ENCODE measurements at regions not wholly inside any gene's neighbourhood (a gene's known extent, or its start where the extent isn't known, plus 50 kb on each side); places are given as distances from the start of the nearest gene placed in this dataset.

DNA sequence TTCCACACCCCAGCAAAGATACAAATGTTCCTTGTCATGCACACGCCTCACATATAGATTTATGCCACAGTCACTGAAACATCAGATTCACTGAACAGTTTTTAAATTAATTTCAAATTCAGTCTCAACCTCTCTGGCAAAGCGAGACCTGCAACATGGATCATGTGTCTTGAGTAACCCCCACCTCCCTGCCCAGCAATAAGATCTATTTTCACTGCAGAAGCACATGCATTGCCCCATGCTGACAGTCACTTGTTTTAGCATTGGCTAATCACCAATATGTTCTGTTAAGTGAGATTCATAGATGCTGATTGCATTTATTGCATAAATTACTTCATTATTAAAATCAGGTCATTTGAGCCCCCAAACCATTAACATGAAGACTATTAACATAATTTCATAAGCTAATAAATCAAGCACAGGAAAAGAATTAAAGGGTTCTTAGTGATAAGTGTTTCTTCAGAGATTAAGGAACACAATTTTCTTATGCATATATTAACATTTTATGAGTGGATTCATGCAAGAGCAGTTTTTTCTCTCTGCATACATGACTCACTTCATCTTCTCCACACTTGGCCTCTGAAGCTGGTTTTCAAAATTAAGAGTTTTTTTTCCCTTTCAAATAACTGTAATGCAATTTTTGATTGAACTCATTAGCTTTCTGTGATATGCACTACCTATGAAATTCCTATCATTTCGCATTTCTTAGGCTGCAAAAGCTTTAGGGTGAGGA, 173.2 kb upstream of the SOX4 start:
- POLR2A ChIA-PET: no interaction called here
- Mint-ChIP-seq H3K27me3 (ENCODE audit: low read depth) (peaks cover 9% of the 10 kb centered on the region), H3K27ac (no peak overlapping the region), H3K4me3 (no peak overlapping the region), H3K36me3 (ENCODE audit: low read depth) (no peaks in the 10 kb centered on the region), H3K9me3 (ENCODE audit: insufficient read depth) (no peaks in the 10 kb centered on the region), H3K4me1 (ENCODE audit: low read depth) (no peaks in the 10 kb centered on the region)
- CTCF ChIA-PET: no interaction called here
- no peak for ATAC-seq
- DNase-seq: no peak

DNA sequence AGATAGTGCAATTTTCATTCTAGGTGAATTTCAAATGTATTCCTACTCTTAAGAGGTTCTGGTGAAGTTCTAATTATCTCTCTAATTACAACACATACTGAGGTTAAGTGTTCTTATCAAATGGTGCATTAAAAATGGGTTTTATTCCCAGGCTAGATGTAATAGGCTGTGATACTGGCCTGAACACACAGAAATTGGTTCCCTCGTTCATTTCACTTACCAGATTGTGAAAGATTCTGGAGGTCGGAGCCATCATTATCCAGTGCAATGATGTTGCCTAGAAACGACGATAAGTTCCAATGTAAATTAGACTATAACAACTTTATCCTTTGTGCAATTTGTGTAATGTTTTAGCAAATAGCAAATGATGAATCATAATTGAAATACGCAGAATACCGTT, 172.6 kb upstream of the SOX4 start:
- no peaks in the 10 kb centered on the region for H3K4me1 Mint-ChIP-seq (ENCODE audit: low read depth)
- H3K36me3 Mint-ChIP-seq (ENCODE audit: low read depth): no peaks in the 10 kb centered on the region
- ChIA-PET POLR2A (no interaction called here), CTCF (no interaction called here)
- ATAC-seq (no peak), DNase-seq (no peak)
- peaks cover 9% of the 10 kb centered on the region for H3K27me3 Mint-ChIP-seq (ENCODE audit: low read depth)
- H3K27ac Mint-ChIP-seq: no peak overlapping the region
- no peak overlapping the region for H3K4me3 Mint-ChIP-seq
- no peaks in the 10 kb centered on the region for H3K9me3 Mint-ChIP-seq (ENCODE audit: insufficient read depth)

DNA sequence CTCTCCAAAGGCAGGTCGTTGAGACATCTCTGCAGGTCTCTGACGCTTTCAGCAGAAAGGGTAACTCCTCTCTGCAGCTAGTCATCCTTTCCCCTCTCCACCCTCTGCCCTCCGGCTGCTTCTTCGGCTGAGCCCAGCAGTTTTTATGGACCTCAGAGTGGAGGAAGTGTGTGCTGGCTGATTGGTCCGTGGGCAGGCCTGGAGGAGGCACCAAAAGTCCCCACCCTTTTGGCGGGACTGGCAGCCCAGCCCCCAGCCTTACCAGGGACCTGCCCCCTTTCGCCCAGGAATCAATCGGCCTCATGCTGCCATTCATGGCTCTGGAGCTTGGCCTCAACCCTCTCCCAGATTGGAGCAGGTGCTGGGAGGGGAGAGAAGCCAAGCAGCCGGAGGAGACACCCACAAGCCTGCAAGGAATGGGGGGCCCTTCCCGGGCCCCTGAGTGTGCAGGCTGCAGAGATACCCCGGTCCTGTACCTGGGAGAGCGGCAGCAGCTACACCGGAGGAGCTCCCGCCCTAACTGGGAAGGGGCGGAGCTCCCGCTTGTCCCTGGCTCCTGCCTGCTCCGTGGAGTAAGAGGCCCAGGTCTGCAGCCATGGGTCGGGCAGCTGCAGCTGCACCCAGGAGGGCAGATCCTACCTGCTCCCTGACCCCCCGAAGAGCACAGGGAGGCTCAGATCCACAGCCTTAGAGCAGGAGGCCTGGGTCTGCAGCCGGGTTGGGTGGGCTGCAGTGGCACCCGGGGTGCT, 170.3 kb upstream of the SOX4 start:
- POLR2A ChIA-PET: no interaction called here
- H3K36me3 Mint-ChIP-seq (ENCODE audit: low read depth): no peaks in the 10 kb centered on the region
- CTCF ChIA-PET: no interaction called here

DNA sequence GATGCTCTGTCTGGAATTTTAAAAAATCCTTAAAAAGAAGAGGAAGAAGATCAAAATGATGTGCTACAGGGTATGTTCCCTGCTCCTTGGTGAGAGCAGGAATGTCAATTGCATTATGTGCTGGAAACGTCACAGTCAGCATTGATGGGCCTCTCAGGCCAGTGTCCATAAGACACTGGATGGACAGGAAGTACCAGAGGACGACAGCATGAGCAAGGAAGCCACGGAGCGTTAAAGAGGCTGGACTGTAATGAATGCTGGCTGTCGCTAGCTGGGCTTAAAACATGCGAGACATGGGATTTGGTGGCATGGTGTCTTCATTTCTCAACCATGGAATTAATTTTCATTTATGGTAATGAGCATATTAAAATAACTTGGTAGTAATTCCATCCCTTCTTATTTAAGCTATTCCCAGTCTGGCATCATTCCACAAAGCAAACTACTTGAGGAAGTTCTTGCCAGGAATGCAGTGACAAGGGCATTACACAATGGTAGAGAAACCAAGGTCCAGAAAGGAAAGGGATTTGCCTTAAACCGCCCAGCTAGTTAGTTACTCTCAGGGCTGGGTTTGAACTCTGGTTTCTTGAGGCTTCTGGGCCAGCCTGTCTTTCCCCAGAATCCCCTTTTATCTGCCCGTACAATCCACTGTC, 166.6 kb upstream of the SOX4 start:
- ATAC-seq: no peak
- Mint-ChIP-seq H3K4me3 (no peak overlapping the region), H3K36me3 (ENCODE audit: low read depth) (no peaks in the 10 kb centered on the region), H3K27me3 (ENCODE audit: low read depth) (peaks cover 24% of the 10 kb centered on the region), H3K9me3 (ENCODE audit: insufficient read depth) (no peaks in the 10 kb centered on the region), H3K27ac (no peak overlapping the region), H3K4me1 (ENCODE audit: low read depth) (no peaks in the 10 kb centered on the region)
- POLR2A ChIA-PET: no interaction called here
- CTCF ChIA-PET: no interaction called here
- DNase-seq: no peak

More for the DNA sequence above, 170.3 kb upstream of the SOX4 start:
- ATAC-seq: no peak
- Mint-ChIP-seq H3K9me3 (ENCODE audit: insufficient read depth) (no peaks in the 10 kb centered on the region), H3K27ac (no peak overlapping the region), H3K4me1 (ENCODE audit: low read depth) (no peaks in the 10 kb centered on the region), H3K4me3 (no peak overlapping the region), H3K27me3 (ENCODE audit: low read depth) (peaks cover 12% of the 10 kb centered on the region)
- no peak for DNase-seq

DNA sequence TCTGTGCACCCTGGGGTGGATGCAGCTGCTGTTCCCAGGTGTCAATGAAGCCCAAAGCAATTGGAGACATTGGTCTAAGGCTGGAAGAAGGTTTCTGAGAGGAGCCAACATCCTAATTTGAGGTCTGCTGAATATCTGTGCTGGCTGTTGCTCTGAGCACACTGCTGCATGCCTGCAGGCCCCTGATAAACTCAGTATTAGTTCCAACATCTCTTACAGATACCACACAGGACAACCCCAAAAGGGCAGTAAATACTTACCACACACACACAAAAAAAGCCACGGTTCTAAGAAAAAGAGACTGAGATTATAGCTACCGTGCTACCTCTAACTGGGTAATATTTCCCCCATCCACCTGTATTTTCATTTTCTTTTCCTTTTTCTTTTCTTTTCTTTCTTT, 164.3 kb upstream of the SOX4 start:
- Mint-ChIP-seq H3K27me3 (ENCODE audit: low read depth) (peaks cover 29% of the 10 kb centered on the region), H3K4me3 (no peak overlapping the region), H3K4me1 (ENCODE audit: low read depth) (no peaks in the 10 kb centered on the region), H3K9me3 (ENCODE audit: insufficient read depth) (no peaks in the 10 kb centered on the region), H3K27ac (no peak overlapping the region), H3K36me3 (ENCODE audit: low read depth) (no peaks in the 10 kb centered on the region)
- ChIA-PET POLR2A (no interaction called here), CTCF (no interaction called here)
- ATAC-seq (no peak), DNase-seq (no peak)

DNA sequence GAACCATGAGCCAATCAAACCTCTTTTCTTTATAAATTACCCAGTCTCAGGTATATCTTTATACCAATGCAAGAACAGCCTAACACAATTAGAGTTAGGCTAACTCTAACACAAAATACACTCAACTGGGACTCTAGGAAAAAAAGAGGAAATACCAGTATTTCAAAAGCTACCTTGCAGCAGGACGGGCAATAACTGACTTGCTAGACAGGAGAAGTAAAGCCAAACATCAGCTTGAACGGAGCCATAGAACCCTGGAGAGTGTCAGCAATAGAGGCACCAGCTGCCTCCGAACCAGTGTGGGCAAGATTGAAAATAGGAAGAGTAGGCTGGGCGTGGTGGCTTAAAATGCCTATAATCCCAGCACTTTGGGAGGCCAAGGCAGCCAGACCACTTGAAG, 162.0 kb upstream of the SOX4 start:
- ChIA-PET POLR2A (no interaction called here), CTCF (no interaction called here)
- Mint-ChIP-seq H3K4me1 (ENCODE audit: low read depth) (no peaks in the 10 kb centered on the region), H3K36me3 (ENCODE audit: low read depth) (peaks cover under 1% of the 10 kb centered on the region), H3K9me3 (ENCODE audit: insufficient read depth) (no peaks in the 10 kb centered on the region), H3K27me3 (ENCODE audit: low read depth) (peaks cover 29% of the 10 kb centered on the region), H3K27ac (no peak overlapping the region), H3K4me3 (no peak overlapping the region)
- ATAC-seq (no peak), DNase-seq (no peak)

DNA sequence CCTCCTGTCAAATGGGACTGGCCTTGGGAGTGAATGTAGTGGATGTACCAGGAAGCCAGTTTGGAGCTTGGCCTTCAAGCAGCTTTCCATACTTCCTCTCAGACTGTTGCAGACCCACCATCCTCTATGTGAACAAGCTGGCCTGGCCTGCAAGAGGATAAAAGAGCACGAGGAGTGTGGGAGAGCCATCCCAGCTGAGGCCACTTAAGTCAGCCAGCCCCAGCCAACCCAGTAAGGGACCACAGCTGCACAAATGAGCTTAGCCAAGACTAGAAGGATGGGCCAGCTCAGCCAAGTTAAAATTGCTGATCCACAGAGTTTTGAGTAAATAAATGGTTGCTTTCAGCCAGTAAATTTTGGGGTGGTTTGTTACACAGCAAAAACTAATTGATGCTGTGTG, 156.9 kb upstream of the SOX4 start:
- POLR2A ChIA-PET: no interaction called here
- DNase-seq (no peak), ATAC-seq (no peak)
- peaks cover 14% of the 10 kb centered on the region for H3K36me3 Mint-ChIP-seq (ENCODE audit: low read depth)
- peaks cover 41% of the 10 kb centered on the region for H3K4me1 Mint-ChIP-seq (ENCODE audit: low read depth)
- no peak overlapping the region for H3K4me3 Mint-ChIP-seq
- no peaks in the 10 kb centered on the region for H3K9me3 Mint-ChIP-seq (ENCODE audit: insufficient read depth)
- CTCF ChIA-PET: no interaction called here
- peaks cover 13% of the 10 kb centered on the region for H3K27me3 Mint-ChIP-seq (ENCODE audit: low read depth)
- no peak overlapping the region for H3K27ac Mint-ChIP-seq

DNA sequence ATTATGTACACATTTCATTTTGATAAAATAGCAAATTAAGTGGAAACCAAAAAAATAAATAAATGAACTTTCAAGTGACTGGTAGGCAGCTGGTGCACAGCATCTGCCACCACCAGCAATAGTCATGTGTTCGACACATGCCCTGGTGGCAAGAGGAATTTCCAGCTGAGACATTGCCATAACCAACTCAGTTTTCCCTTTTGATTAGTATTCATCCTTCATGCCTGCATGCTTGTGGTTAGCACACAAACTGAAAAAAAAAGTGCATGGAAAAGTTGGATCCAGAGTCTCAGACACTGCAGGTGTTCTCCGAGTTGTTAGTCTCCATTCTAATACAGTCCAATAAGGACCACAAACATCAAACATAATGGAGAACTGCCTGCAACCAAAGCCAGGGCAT, 156.0 kb upstream of the SOX4 start:
- CTCF ChIA-PET: no interaction called here

DNA sequence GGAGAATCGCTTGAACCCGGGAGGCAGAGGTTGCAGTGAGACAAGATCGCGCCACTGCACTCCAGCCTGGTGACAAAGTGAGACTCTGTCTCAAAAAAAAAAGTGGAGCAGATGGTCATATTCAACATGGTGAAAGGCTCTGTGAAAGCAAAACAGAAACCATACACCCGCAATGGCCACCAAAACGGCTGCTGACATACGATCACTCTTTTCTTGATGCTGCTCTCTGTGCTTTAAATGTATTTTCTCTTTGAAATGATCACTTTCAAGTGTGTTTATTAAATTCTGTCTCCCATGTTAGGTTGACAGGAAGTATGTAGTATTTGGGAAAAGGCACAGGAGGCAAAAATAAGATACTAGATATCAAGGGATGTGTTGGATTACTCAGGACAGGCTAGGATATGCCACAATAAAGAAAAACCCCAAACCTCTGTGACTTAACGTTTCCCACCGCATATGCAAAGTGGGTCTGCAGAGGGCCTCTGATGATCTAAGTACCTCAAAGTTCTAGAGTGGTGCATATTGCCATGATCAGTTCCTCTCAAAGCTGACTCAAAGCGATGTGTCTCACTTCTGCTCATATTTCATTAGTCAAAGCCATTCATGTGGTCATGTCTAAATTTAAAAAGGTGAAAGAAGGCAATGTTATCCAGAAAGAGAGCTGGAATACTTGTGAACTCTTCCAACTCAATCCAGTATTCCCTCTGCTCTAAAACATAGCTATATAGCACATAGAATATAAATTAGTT, 155.1 kb upstream of the SOX4 start:
- H3K4me1 Mint-ChIP-seq (ENCODE audit: low read depth): peaks cover 41% of the 10 kb centered on the region
- DNase-seq: peak; percentile 78
- CTCF ChIA-PET: interaction anchor here (0.7 to 1.1 kb wide), 2 partner anchors 151 to 874 kb away, joined by 3 read pairs; no protein-coding TSS in a partner anchor
- peaks cover 15% of the 10 kb centered on the region for H3K27me3 Mint-ChIP-seq (ENCODE audit: low read depth)
- POLR2A ChIA-PET: no interaction called here
- no peaks in the 10 kb centered on the region for H3K9me3 Mint-ChIP-seq (ENCODE audit: insufficient read depth)
- ATAC-seq: peak; percentile 93
- H3K4me3 Mint-ChIP-seq: peak overlapping the region; percentile 67
- H3K36me3 Mint-ChIP-seq (ENCODE audit: low read depth): peaks cover 14% of the 10 kb centered on the region
- peak overlapping the region; percentile 82 for H3K27ac Mint-ChIP-seq

More for the DNA sequence above, 156.0 kb upstream of the SOX4 start:
- peaks cover 9% of the 10 kb centered on the region for H3K27me3 Mint-ChIP-seq (ENCODE audit: low read depth)
- peaks cover 41% of the 10 kb centered on the region for H3K4me1 Mint-ChIP-seq (ENCODE audit: low read depth)
- ATAC-seq (no peak), DNase-seq (no peak)
- H3K9me3 Mint-ChIP-seq (ENCODE audit: insufficient read depth): no peaks in the 10 kb centered on the region
- H3K4me3 Mint-ChIP-seq: no peak overlapping the region
- H3K27ac Mint-ChIP-seq: no peak overlapping the region
- POLR2A ChIA-PET: no interaction called here
- peaks cover 14% of the 10 kb centered on the region for H3K36me3 Mint-ChIP-seq (ENCODE audit: low read depth)

DNA sequence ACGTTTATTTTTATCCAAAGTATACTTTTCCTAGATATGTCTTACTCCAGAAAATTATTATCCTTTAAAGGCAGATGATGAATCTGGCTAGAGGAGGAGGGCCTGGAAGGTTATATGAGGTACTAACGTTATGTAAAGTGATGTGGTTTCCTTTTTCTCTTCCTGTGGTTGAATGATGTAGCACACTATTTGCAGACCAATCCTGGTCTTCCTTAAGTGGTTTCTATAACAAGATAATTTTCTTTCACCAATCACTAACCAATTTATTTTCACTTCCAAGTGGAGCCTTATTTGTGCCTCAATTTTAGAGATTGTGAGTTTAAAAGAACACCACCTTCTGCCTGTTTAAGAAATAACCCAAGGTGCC, 154.6 kb upstream of the SOX4 start:
- ATAC-seq (peak; percentile 52), DNase-seq (no peak)
- ChIA-PET CTCF (interaction anchor here (0.7 to 1.1 kb wide), 2 partner anchors 150 to 875 kb away, joined by 3 read pairs; no protein-coding TSS in a partner anchor), POLR2A (no interaction called here)
- no peaks in the 10 kb centered on the region for H3K9me3 Mint-ChIP-seq (ENCODE audit: insufficient read depth)
- H3K27ac Mint-ChIP-seq: peak overlapping the region; percentile 82
- peak overlapping the region; percentile 67 for H3K4me3 Mint-ChIP-seq
- peaks cover 14% of the 10 kb centered on the region for H3K36me3 Mint-ChIP-seq (ENCODE audit: low read depth)
- peaks cover 41% of the 10 kb centered on the region for H3K4me1 Mint-ChIP-seq (ENCODE audit: low read depth)
- H3K27me3 Mint-ChIP-seq (ENCODE audit: low read depth): peaks cover 12% of the 10 kb centered on the region

DNA sequence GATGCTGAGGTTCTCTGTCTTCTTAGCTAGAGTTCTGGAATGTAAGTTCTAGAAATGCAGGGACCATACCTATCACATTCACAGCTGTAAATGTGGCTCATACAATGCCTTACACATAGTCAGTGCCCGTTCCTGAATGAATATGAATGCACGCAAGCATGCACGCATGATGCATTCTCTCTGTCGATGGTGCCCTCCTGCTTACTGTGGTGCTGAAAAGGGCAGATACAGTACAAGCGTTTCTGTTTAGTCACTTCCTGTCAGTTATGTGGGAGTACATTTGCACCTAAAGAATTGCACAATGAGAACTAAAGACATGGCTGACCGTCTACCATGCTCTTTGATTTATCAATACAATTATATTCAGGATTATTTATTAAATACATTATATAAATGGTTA, 152.2 kb upstream of the SOX4 start:
- H3K4me1 Mint-ChIP-seq (ENCODE audit: low read depth): peaks cover 41% of the 10 kb centered on the region

DNA sequence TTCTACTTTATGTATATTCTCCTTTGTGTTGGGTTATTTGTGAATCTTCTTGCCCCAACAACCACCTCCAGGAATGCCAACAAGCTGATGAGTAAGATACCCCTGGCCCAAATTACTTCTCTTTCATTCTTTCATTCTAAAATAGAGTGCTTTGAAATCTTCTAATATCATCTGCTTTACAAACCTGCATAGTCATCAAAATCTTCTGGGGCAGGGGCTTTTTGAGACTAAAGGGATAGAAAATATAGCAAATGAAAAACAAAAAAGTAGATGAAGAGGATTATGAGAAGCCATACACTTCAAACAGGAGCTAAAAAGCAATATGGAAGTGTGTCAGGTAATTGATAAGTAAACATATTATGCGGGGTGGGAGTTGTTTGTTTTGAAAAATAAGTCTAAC, 150.7 kb upstream of the SOX4 start:
- no peak for ATAC-seq
- H3K4me3 Mint-ChIP-seq: no peak overlapping the region
- H3K4me1 Mint-ChIP-seq (ENCODE audit: low read depth): peaks cover 35% of the 10 kb centered on the region
- H3K27ac Mint-ChIP-seq: no peak overlapping the region
- ChIA-PET CTCF (no interaction called here), POLR2A (no interaction called here)
- no peak for DNase-seq
- H3K27me3 Mint-ChIP-seq (ENCODE audit: low read depth): peaks cover 29% of the 10 kb centered on the region
- no peaks in the 10 kb centered on the region for H3K9me3 Mint-ChIP-seq (ENCODE audit: insufficient read depth)
- peaks cover 10% of the 10 kb centered on the region for H3K36me3 Mint-ChIP-seq (ENCODE audit: low read depth)

More for the DNA sequence above, 152.2 kb upstream of the SOX4 start:
- peaks cover 28% of the 10 kb centered on the region for H3K27me3 Mint-ChIP-seq (ENCODE audit: low read depth)
- H3K36me3 Mint-ChIP-seq (ENCODE audit: low read depth): peaks cover 14% of the 10 kb centered on the region
- no peaks in the 10 kb centered on the region for H3K9me3 Mint-ChIP-seq (ENCODE audit: insufficient read depth)
- ATAC-seq: no peak
- peak; percentile 48 for DNase-seq
- CTCF ChIA-PET: no interaction called here
- H3K27ac Mint-ChIP-seq: no peak overlapping the region
- POLR2A ChIA-PET: no interaction called here
- H3K4me3 Mint-ChIP-seq: no peak overlapping the region

Measured in activated CD8-positive, alpha-beta T cell treated with anti-CD3 and anti-CD28 coated beads, Interleukin-2, amount 10 ng/mL, durations not matched to agents 7 days and 5 days (primary cell).